B cell (primary cell): ENCODE measurements at regions not wholly inside any gene's neighbourhood (a gene's known extent, or its start where the extent isn't known, plus 50 kb on each side); places are given as distances from the start of the nearest gene placed in this dataset.

Experiments used
- ATAC-seq: fragments of 200-7000 bp; cut with Tn5 transposase; one replicate; pipeline ENCODE4 v1.10.0; 2021; ENCODE audit warnings: low read depth, mild to moderate bottlenecking, moderate number of reproducible peaks, moderate library complexity
- CTCF ChIA-PET: fragments of 350-600 bp; sonication (Branson Sonifier 250); formaldehyde crosslinking; loops from one replicate; lab custom pipeline; 2021; ENCODE audit warnings: antibody characterized with exemption, inconsistent platforms; lab: Charles Lee
- POLR2A ChIA-PET: fragments of 350-600 bp; sonication (Branson Sonifier 250); formaldehyde crosslinking; loops from one replicate; lab custom pipeline; 2021; ENCODE audit warnings: antibody characterized with exemption; lab: Charles Lee
- DNase-seq: peaks from one replicate; pipeline ENCODE4 v3.0.0; 2013
- H2AFZ ChIP-seq: 2 replicates; pipeline ENCODE4 v1.6.1; 2012; ENCODE audit warnings: mild to moderate bottlenecking, low read depth, low read length; ENCODE audit not compliant: insufficient read depth, poor library complexity, severe bottlenecking
- H3K27ac ChIP-seq, 2 donors: 1 replicate in 1 of 2; 2 replicates in 1 of 2; pipeline ENCODE4 v1.5.1; 2012 to 2013; ENCODE audit warnings: low read length in 2 of 2, mild to moderate bottlenecking in 2 of 2, moderate library complexity in 1 of 2
- H3K27me3 ChIP-seq, 4 experiments: fragments of 200-600 bp in 1 of 4; sonication (generic) in 1 of 4; replicated peaks in 1 of 4; 1 replicate in 2 of 4; 2 replicates in 2 of 4; pipeline versions ENCODE4 v1.6.1 to v1.7.0; 2013 to 2016; ENCODE audit warnings: low read length in 3 of 4, mild to moderate bottlenecking in 2 of 4, mixed read lengths in 1 of 4, moderate library complexity in 1 of 4; ENCODE audit not compliant: insufficient read depth in 4 of 4, control insufficient read depth in 3 of 4; ENCODE audit errors: control extremely low read depth in 1 of 4
- H3K36me3 ChIP-seq, 2 experiments: replicated peaks in 1 of 2; 1 replicate in 1 of 2; 2 replicates in 1 of 2; pipeline versions ENCODE4 v1.6.1 to v1.7.1; 2013; ENCODE audit warnings: low read length in 1 of 2; ENCODE audit not compliant: insufficient read depth in 2 of 2, control insufficient read depth in 1 of 2; ENCODE audit errors: control extremely low read depth in 1 of 2, extremely low read depth in 1 of 2
- H3K4me1 ChIP-seq, 2 donors: fragments of 200-600 bp in 1 of 2; sonication (generic) in 1 of 2; 1 replicate in 1 of 2; 2 replicates in 1 of 2; pipeline versions ENCODE4 v1.5.1 to v1.6.1; 2013 to 2017; ENCODE audit warnings: low read length in 2 of 2; ENCODE audit not compliant: control insufficient read depth in 2 of 2, insufficient read depth in 2 of 2
- H3K4me2 ChIP-seq: replicated peaks from 2 replicates; pipeline ENCODE3; 2012; ENCODE audit warnings: mild to moderate bottlenecking, low read depth, low read length; ENCODE audit not compliant: poor library complexity, severe bottlenecking
- H3K4me3 ChIP-seq, 5 experiments: fragments of 200-600 bp in 1 of 5; sonication (generic) in 1 of 5; 1 replicate in 3 of 5; 2 replicates in 2 of 5; pipeline versions ENCODE4 v1.5.1 to v1.7.0; 2011 to 2016; ENCODE audit warnings: low read length in 4 of 5, mild to moderate bottlenecking in 4 of 5, low read depth in 2 of 5, control low read depth in 1 of 5, moderate library complexity in 1 of 5; ENCODE audit not compliant: insufficient read depth in 1 of 5; ENCODE audit errors: control extremely low read depth in 1 of 5, extremely low read depth in 1 of 5
- H3K79me2 ChIP-seq: fragments of 200-600 bp; sonication (generic); one replicate; pipeline ENCODE4 v1.6.0; 2016; ENCODE audit warnings: low read length; ENCODE audit not compliant: control insufficient read depth, insufficient read depth
- H3K9ac ChIP-seq: fragments of 200-600 bp; sonication (generic); 2 replicates; pipeline ENCODE4 v1.6.1; 2017; ENCODE audit warnings: mild to moderate bottlenecking, low read length, moderate library complexity
- H3K9me3 ChIP-seq, 3 donors: one replicate each; pipeline versions ENCODE4 v1.6.1 to v1.7.1; 2013; ENCODE audit warnings: low read length in 2 of 3; ENCODE audit not compliant: control insufficient read depth in 2 of 3, insufficient read depth in 1 of 3; ENCODE audit errors: control extremely low read depth in 1 of 3
- H4K20me1 ChIP-seq: 2 replicates; pipeline ENCODE4 v1.6.0; 2012; ENCODE audit warnings: mild to moderate bottlenecking, low read length; ENCODE audit not compliant: insufficient read depth, control insufficient read depth, poor library complexity, severe bottlenecking
- H3K27ac Mint-ChIP-seq: one replicate; pipeline ENCODE4 v1.8.0; 2021; ENCODE audit warnings: mixed read lengths
- H3K27me3 Mint-ChIP-seq: one replicate; pipeline ENCODE4 v1.8.0; 2021; ENCODE audit warnings: mixed read lengths
- H3K4me1 Mint-ChIP-seq: one replicate; pipeline ENCODE4 v1.8.0; 2021; ENCODE audit warnings: mixed read lengths
- H3K4me3 Mint-ChIP-seq: one replicate; pipeline ENCODE4 v1.8.0; 2021; ENCODE audit warnings: mixed read lengths
- H3K9me3 Mint-ChIP-seq: one replicate; pipeline ENCODE4 v1.8.0; 2022; ENCODE audit warnings: mixed read lengths; ENCODE audit not compliant: insufficient read depth
- CTCF ChIP-seq: fragments of 200-600 bp; IDR thresholded peaks from one replicate; pipeline ENCODE4 v1.8.0; 2022; ENCODE audit warnings: antibody characterized with exemption, mild to moderate bottlenecking
- EZH2 ChIP-seq: IDR thresholded peaks from 2 replicates; pipeline ENCODE4 v1.6.1; 2012; ENCODE audit warnings: borderline replicate concordance, low read depth, mild to moderate bottlenecking, moderate library complexity, low read length; ENCODE audit not compliant: insufficient read depth, poor library complexity, severe bottlenecking
- WGBS: methylation state at CpG from one replicate; pipeline ENCODE4 v1.1.5; 2013; ENCODE audit warnings: missing lambda C conversion rate; ENCODE audit not compliant: insufficient coverage; 5-methylcytosine and 5-hydroxymethylcytosine counted together
- intact Hi-C: fragments of 100-400 bp; cut with micrococcal nuclease; formaldehyde crosslinking; loops from one replicate; pipeline ENCODE4 v1.10.0; 2022

- Mint-ChIP-seq H3K27me3 (no peaks in the 10 kb centered on the region), H3K9me3 (no peaks in the 10 kb centered on the region), H3K4me3 (no peak overlapping the region), H3K4me1 (no peaks in the 10 kb centered on the region), H3K27ac (no peak overlapping the region)
- Histone ChIP-seq H3K4me2 (no peak overlapping the region), H2AFZ (no peak overlapping the region), H3K9ac (no peak overlapping the region), H4K20me1 (no peaks in the 10 kb centered on the region), H3K27ac (no peak overlapping the region), H3K4me3 (no peak overlapping the region), H3K27me3 (no peaks in the 10 kb centered on the region), H3K36me3 (no peaks in the 10 kb centered on the region), H3K4me1 (no peaks in the 10 kb centered on the region), H3K79me2 (no peaks in the 10 kb centered on the region), H3K9me3 (no peaks in the 10 kb centered on the region)
- intact Hi-C loops: no loop called here
- ChIA-PET CTCF (no interaction called here), POLR2A (no interaction called here)
- ATAC-seq (no peak), DNase-seq (no peak)
- WGBS: no CpG with 5 or more reads among the region's 1 CpG
- TF ChIP-seq CTCF: no peak
- no peak for TF ChIP-seq EZH2
These were observed 1431.9 kb upstream of the PCDH20 start for GRCh38 chr13:62847520-62847919.

GRCh38 chr13:62846302-62846701, 1430.7 kb upstream of the PCDH20 start:
- H3K9ac ChIP-seq: no peak overlapping the region
- no peaks in the 10 kb centered on the region for H3K9me3 ChIP-seq
- Mint-ChIP-seq H3K9me3 (no peaks in the 10 kb centered on the region), H3K4me1 (no peaks in the 10 kb centered on the region), H3K4me3 (no peak overlapping the region), H3K27ac (no peak overlapping the region), H3K27me3 (no peaks in the 10 kb centered on the region)
- no peak overlapping the region for H2AFZ ChIP-seq
- ATAC-seq (no peak), DNase-seq (no peak)
- no peaks in the 10 kb centered on the region for H3K4me1 ChIP-seq
- POLR2A ChIA-PET: no interaction called here
- no peaks in the 10 kb centered on the region for H4K20me1 ChIP-seq
- H3K27ac ChIP-seq: no peak overlapping the region
- intact Hi-C loops: no loop called here
- no peaks in the 10 kb centered on the region for H3K36me3 ChIP-seq
- no CpG with 5 or more reads among the region's 2 CpGs for whole genome bisulfite sequencing
- H3K4me2 ChIP-seq: no peak overlapping the region
- no peaks in the 10 kb centered on the region for H3K79me2 ChIP-seq
- CTCF ChIA-PET: no interaction called here
- TF ChIP-seq CTCF: no peak
- no peak for TF ChIP-seq EZH2
- H3K4me3 ChIP-seq: no peak overlapping the region
- no peaks in the 10 kb centered on the region for H3K27me3 ChIP-seq
